IPS DF 19.7 (cell line): ENCODE measurements at regions not wholly inside any gene's neighbourhood (a gene's known extent, or its start where the extent isn't known, plus 50 kb on each side); places are given as distances from the start of the nearest gene placed in this dataset.
"Not testable (repeated sequence)": the region's sequence is repeated elsewhere in the genome, so short reads cannot be mapped to it uniquely, and the experiment has no call there.

Source experiments
- DNase-seq: peaks from one replicate; pipeline ENCODE4 v3.0.0-alpha.2; 2013; ENCODE audit warnings: low read depth, low spot score

DNA sequence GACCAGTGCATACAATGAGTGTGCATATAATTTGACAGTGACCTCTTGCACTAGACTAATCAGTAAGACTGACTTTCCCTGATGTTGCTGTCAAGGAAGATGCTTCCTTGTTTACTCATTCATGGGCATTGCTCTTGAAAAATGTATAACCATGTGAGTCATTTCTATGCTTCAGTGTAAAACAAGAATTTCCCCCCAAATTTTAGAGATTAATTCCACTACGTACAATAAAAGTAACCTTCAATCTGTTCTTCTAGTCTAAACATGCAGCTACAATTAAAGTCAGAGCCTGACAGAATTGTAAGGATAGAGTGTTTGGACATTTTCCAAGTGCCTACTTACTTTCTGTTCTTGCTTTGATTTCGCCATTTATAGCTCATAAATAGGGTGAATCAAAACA, 935.7 kb downstream of the RAPGEF2 start:
- DNase-seq = no peak

DNA sequence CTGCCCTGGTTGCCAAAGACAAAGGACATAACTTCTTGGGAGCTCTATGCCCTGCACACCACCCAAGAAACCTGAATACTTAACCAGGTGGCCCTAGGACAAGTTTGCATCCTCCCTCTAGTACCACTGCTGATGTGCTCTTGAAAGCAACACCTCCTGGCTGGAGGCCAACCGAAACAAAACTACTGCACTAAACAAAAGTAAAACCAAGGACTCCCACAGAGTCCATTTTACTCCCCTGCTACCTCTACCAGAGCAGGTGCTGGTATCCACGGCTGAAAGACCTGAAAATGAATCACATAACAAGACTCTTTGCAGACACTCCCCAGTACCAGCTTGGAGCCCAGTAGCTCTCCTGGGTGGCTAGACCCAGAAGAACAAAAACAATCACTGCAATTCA, 941.8 kb downstream of the RAPGEF2 start:
- DNase-seq = no peak

GRCh38 chr4:160082432-160083207, 979.7 kb downstream of the RAPGEF2 start:
- DNase-seq = no peak

- DNase-seq = no peak
Observed at GRCh38 chr4:160091631-160092030, 988.8 kb downstream of the RAPGEF2 start.

DNA sequence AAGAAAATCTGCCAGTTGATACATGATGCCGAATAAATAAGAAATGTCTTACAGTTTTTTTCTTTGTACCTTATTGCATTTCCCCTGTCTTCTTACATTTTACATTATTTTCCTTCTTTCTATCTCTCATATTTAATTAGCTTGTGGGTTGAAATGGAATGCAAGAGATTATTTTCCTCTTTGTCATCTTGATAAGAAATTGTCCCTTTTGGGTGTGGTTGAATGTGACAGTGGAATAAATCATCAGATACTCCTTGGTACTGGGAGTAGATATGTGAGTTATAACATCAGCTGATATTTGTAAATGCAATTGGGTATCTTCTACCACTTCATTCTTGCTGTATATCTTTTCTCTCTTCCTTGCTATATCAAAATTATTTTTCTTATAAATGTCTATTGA, 997.4 kb downstream of the RAPGEF2 start:
- no peak for DNase-seq

- DNase-seq = no peak
Observed at GRCh38 chr4:160110891-160111290, 1008.0 kb downstream of the RAPGEF2 start.

DNA sequence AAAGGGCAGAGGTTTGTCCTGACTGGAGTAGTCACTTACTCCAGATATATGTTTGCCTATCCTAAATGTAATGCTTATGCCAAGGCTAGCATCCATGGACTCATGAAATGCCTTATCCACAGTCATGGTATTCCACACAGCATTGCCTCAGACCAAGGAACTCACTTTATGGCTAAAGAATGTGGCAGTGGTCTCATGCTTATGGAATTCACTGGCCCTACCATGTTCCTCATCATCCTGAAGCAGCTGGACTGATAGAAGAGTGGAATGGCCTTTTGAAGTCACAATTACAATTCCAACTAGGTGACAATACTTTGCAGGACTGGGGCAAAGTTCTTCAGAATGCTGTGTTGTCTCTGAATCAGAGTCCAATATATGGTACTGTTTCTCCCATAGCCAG, 1014.8 kb downstream of the RAPGEF2 start:
- no peak for DNase-seq

DNA sequence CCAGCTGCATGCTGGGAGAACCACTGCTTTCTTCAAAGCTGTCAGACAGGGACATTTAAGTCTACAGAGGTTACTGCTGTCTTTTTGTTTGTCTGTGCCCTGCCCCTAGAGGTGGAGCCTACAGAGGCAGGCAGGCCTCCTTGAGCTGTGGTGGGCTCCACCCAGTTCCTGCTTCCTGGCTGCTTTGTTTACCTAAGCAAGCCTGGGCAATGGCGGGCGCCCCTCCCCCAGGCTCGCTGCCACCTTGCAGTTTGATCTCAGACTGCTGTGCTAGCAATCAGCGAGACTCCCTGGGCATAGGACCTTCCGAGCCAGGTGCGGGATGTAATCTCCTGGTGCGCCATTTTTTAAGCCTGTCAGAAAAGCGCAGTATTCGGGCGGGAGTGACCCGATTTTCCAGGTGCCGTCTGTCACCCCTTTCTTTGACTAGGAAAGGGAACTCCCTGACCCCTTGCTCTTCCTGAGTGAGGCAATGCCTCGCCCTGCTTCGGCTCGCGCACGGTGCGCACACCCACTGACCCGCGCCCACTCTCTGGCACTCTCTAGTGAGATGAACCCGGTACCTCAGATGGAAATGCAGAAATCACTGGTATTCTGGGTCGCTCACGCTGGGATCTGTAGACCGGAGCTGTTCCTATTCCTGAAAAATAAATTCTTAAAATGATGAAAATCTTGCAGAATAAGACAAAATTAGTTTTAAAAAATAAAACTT, 1022.9 kb downstream of the RAPGEF2 start:
- not testable (repeated sequence) for DNase-seq

- DNase-seq = no peak
Observed at GRCh38 chr4:160127211-160127610, 1024.3 kb downstream of the RAPGEF2 start.

DNA sequence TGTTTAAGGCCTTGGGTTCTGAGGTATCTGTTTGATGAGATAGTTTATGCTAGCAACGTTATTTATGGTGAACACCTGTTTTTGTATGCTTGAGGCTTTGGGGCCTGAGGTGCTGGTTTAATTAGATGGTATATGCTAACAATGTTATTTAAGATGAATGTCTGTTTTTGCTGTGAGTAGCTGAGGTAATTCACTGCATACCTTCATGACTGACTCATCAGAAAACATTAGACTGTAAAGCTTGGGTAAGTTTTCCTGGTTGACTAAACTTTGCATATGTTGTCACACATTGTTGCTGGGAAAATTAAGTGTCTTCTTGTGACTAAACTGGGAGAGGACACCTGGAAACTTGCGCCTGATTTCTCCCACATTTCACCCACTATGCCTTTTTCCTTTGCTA, 1026.6 kb downstream of the RAPGEF2 start:
- DNase-seq = no peak

- DNase-seq = no peak
Observed at GRCh38 chr4:160136021-160136420, 1033.1 kb downstream of the RAPGEF2 start.

- no peak for DNase-seq
Observed at GRCh38 chr4:160141206-160141605, 1038.3 kb downstream of the RAPGEF2 start.

DNA sequence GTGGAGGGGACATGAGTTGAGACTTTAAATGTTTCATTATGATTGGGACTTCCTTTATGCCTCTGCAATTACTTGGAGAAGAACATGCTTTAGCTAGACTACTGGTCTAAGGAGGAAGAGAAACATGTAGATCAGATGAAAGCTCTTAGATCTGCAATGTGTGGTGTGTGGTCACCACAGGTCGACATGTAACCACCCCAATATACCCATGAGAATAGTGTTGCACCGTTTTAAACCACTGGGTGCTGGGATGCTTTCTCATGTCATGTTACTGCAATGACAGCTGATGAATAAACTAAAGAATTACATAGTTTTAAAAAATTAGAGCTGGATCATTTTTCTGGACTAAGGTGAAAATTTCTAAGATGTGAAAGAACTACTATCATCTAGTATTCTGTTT, 1039.7 kb downstream of the RAPGEF2 start:
- DNase-seq = no peak

- no peak for DNase-seq
Observed at GRCh38 chr4:160143574-160143973, 1040.7 kb downstream of the RAPGEF2 start.

DNA sequence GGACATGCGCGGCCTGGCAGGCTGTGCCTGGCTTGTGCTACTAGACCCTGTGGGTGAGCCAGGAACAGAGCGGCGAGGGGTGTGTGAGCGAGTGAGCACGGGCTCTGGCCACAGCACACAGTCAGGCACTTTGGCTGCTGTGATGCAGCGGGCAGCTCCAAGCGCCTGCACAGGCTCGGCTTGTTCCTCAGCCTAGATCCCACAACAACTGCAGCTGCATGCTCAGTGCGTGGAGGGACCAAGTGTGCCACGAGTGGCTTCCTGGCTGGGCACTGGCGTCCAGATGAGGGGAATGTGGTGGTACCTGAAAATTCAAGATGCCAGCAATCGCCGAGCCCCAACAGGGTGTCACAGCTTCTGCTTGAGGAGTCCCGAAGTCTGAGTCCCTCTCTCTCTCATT, 1056.6 kb downstream of the RAPGEF2 start:
- no peak for DNase-seq

DNA sequence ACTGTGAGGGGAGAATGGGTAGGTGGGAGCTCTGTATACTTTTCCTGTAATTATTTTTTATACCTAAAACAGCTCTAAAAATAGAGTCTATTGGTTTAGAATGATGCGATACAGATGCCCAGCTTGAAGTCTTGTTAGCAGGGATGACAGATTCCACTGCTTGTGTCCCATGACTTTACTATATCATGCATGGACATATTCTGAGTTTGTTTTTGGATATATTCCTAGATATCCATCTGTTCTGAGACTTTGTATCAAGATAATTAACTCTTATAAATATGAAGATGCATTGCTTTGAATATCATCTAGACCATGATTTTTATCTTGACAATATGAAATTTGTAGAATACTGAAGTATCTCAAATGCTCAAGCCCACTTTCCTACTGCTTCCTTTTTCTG, 1058.1 kb downstream of the RAPGEF2 start:
- no peak for DNase-seq

- DNase-seq = no peak
Observed at GRCh38 chr4:160175064-160175643, 1072.3 kb downstream of the RAPGEF2 start.

DNA sequence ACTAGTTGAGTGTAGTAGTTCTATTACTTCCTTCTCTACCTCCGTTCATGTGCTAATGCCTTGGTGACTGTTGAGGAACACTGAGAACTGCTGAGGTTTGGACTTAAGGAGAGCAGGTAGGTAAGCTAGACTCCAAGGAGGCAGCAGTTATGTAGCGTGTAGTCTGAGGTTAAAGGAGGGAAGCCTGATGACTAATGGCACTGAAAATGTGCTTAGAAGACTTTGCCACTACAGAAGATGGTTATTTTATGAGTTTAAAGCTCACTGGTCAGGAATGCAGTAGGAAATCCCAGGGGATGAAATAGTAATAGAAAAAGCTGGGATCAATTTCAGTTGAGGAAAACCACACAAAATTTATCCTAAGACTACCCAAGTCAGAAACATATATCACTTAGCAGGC, 1077.3 kb downstream of the RAPGEF2 start:
- DNase-seq = no peak

- no peak for DNase-seq
Observed at GRCh38 chr4:160182727-160183126, 1079.8 kb downstream of the RAPGEF2 start.

- DNase-seq = no peak
Observed at GRCh38 chr4:160184884-160185283, 1082.0 kb downstream of the RAPGEF2 start.

DNA sequence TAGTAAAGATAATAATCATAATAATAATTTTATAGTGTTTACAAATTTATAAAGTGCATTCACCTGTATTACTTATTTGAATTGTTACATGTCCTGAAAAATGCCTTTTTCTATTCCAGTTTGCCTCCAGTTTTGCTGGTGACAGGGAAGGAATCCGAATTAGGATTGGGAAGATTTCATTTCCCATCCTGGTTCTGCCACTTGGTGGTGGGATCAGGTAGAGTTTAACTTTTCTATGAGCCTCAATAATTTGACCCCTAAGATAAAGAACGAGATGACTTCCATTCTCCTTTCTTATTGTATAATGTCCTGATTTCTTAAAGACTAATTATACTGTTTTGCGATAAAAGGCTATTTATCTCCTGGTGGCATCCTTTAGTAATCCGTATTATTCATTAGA, 1090.9 kb downstream of the RAPGEF2 start:
- DNase-seq = no peak

DNA sequence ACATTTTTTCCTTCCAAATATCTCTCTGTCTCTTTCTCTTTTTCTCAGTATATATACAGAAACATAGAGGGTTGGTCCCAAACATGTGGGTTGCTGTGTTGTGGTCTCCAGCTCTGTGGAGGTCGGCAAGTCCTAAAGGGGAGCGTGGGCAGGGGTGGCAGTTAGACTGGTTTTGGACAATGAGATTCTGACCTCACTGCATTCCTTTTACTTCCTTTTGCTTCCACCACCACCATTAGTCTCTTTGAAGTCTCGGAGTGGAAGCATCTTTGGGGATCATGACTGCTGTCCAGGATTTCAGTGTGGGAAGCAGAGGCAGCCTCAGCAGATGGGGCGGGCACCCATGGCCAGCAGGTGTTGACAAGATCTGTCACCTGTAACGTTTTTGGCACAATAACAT, 1091.8 kb downstream of the RAPGEF2 start:
- no peak for DNase-seq

GRCh38 chr4:160202802-160203201, 1099.9 kb downstream of the RAPGEF2 start:
- DNase-seq = no peak
